Neuron (in vitro differentiated cells): ENCODE measurements at regions not wholly inside any gene's neighbourhood (a gene's known extent, or its start where the extent isn't known, plus 50 kb on each side); places are given as distances from the start of the nearest gene placed in this dataset.
"Not testable (repeated sequence)": the region's sequence is repeated elsewhere in the genome, so short reads cannot be mapped to it uniquely, and the experiment has no call there.

Experiments
- H2AFZ ChIP-seq: one replicate; pipeline ENCODE4 v1.6.1; 2013; ENCODE audit warnings: low read depth, mild to moderate bottlenecking, inconsistent platforms, low read length, moderate library complexity
- H3K27me3 ChIP-seq: one replicate; pipeline ENCODE4 v1.6.1; 2013; ENCODE audit warnings: low read length; ENCODE audit not compliant: insufficient read depth
- H3K36me3 ChIP-seq: one replicate; pipeline ENCODE4 v1.6.1; 2013; ENCODE audit warnings: low read length; ENCODE audit not compliant: insufficient read depth
- H3K4me1 ChIP-seq: one replicate; pipeline ENCODE4 v1.6.1; 2013; ENCODE audit warnings: low read length; ENCODE audit not compliant: insufficient read depth
- H3K4me3 ChIP-seq: 2 replicates; pipeline ENCODE4 v1.5.1; 2013; ENCODE audit warnings: mild to moderate bottlenecking, low read length, moderate library complexity
- H3K9me3 ChIP-seq: one replicate; pipeline ENCODE4 v1.6.1; 2013; ENCODE audit warnings: low read length

- no peak overlapping the region for H2AFZ ChIP-seq
- no peaks in the 10 kb centered on the region for H3K9me3 ChIP-seq
- H3K4me1 ChIP-seq, result no peaks in the 10 kb centered on the region
- no peaks in the 10 kb centered on the region for H3K27me3 ChIP-seq
- H3K36me3 ChIP-seq, result no peaks in the 10 kb centered on the region
- no peak overlapping the region for H3K4me3 ChIP-seq
These were observed 139.0 kb upstream of the MTPN start for GRCh38 chr7:136116186-136116585.

DNA sequence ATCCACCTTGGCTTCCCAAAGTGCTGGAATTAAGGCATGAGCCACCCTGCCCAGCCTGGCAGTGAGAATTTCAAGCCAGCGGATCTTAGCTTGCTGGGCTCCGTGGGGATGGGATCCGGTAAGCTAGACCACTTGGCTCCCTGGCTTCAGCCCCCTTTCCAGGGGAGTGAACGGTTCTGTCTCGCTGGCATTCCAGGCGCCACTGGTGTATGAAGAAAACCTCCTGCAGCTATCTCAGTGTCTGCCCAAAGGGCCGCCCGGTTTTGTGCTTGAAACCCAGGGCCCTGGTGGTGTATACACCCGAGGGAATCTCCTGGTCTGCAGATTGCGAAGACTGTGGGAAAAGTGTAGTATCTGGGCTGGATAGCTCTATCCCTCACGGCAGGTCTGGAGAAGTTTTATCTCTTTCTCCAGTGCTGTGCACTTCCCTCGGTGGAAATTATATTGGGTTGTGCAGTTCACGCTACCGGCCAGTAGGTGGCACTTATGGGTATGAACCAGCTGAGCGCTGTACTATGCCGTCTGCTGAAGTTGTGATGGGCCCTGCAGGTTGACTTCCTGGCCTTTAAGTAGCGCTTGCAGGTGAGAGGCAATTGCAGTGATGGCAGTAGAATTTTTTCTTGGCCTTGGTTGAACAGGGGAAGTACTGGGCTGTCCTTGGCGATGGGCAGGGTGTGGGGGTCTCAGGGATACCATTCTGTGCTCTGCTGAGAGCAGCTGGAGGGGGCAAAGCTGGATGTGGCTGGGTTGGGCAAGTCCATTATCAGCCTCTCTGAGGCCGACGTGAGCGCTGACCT is 138.0 kb upstream of the MTPN start:
- no peaks in the 10 kb centered on the region for H3K36me3 ChIP-seq
- H3K27me3 ChIP-seq, result no peaks in the 10 kb centered on the region
- no peak overlapping the region for H3K4me3 ChIP-seq
- H3K4me1 ChIP-seq, result no peaks in the 10 kb centered on the region
- H3K9me3 ChIP-seq, result no peaks in the 10 kb centered on the region
- no peak overlapping the region for H2AFZ ChIP-seq

DNA sequence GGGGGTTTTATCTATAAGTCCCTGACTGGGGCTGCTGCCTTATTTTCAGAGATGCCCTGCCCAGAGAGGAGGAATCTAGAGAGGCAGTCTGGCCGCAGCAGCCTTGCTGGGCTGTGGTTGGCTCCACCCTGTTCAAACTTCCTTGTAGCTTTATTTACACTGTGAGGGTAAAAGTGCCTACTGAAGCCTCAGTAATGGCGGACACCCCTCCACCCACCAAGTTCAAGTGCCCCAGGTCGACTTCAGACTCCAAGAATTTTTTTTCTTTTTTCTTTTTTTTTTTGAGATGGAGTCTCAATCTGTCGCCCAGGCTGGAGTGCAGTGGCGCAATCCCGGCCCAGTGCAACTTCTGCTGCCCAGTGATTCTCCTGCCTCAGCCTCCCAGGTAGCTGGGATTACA is 137.3 kb upstream of the MTPN start:
- not testable (repeated sequence) for H3K4me3 ChIP-seq, H3K9me3 ChIP-seq, H3K27me3 ChIP-seq, H3K4me1 ChIP-seq, H3K36me3 ChIP-seq, H2AFZ ChIP-seq

GRCh38 chr7:136109037-136109436 is 131.9 kb upstream of the MTPN start:
- H3K4me3 ChIP-seq, H3K36me3 ChIP-seq, H3K4me1 ChIP-seq, H2AFZ ChIP-seq, H3K27me3 ChIP-seq, H3K9me3 ChIP-seq: not testable (repeated sequence)

- H3K4me3 ChIP-seq, result no peak overlapping the region
- H3K4me1 ChIP-seq, result no peaks in the 10 kb centered on the region
- H3K36me3 ChIP-seq, result no peaks in the 10 kb centered on the region
- H3K27me3 ChIP-seq, result no peaks in the 10 kb centered on the region
- no peak overlapping the region for H2AFZ ChIP-seq
- no peaks in the 10 kb centered on the region for H3K9me3 ChIP-seq
These were observed 128.0 kb upstream of the MTPN start for GRCh38 chr7:136105191-136105590.

DNA sequence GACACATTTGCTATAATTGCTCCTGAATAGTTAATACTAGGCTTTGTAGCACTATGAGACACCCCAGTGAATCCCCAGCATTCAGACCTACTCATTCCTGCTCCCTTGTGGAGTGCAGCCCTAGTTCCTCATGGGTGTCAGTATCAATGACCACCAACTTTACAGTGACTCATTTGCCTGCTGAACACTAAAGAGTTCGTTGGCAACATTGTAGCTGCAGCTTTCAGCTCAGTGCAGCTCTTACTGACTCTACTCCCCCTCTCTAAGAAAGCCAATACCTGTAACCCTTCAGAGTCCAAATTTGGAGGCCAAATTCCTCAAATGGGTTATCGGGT is 127.1 kb upstream of the MTPN start:
- Histone ChIP-seq H3K27me3 (no peaks in the 10 kb centered on the region), H3K9me3 (no peaks in the 10 kb centered on the region), H3K4me1 (no peaks in the 10 kb centered on the region), H2AFZ (no peak overlapping the region), H3K4me3 (no peak overlapping the region), H3K36me3 (no peaks in the 10 kb centered on the region)

- no peaks in the 10 kb centered on the region for H3K27me3 ChIP-seq
- H3K9me3 ChIP-seq, result no peaks in the 10 kb centered on the region
- H3K4me3 ChIP-seq, result no peak overlapping the region
- H3K36me3 ChIP-seq, result no peaks in the 10 kb centered on the region
- no peak overlapping the region for H2AFZ ChIP-seq
- no peaks in the 10 kb centered on the region for H3K4me1 ChIP-seq
These were observed 126.5 kb upstream of the MTPN start for GRCh38 chr7:136103545-136104268.

- Histone ChIP-seq H3K36me3 (no peaks in the 10 kb centered on the region), H3K9me3 (no peaks in the 10 kb centered on the region), H3K4me1 (no peaks in the 10 kb centered on the region), H3K4me3 (no peak overlapping the region), H2AFZ (no peak overlapping the region), H3K27me3 (no peaks in the 10 kb centered on the region)
These were observed 125.7 kb upstream of the MTPN start for GRCh38 chr7:136102881-136103280.

DNA sequence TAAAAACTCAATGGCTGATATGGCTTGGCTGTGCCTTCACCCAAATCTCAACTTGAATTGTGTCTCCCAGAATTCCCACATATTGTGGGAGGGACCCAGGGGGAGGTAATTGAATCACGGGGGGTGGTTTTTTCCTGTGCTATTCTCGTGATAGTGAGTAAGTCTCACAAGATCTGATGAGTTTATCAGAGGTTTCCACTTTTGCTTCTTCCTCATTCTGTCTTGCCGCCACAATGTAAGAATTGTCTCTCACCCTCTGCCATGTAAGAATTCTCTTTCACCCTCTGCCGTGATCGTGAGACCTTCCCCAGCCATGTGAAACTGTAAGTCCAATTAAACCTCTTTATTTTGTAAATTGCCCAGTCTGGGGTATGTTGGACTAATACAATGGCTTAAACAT is 115.6 kb upstream of the MTPN start:
- not testable (repeated sequence) for H3K27me3 ChIP-seq, H3K36me3 ChIP-seq, H2AFZ ChIP-seq, H3K9me3 ChIP-seq, H3K4me1 ChIP-seq, H3K4me3 ChIP-seq

GRCh38 chr7:136087881-136088280 is 110.7 kb upstream of the MTPN start:
- H3K4me3 ChIP-seq, result peak overlapping the region; percentile 72

GRCh38 chr7:136086712-136087111 is 109.6 kb upstream of the MTPN start:
- H3K27me3 ChIP-seq, result no peaks in the 10 kb centered on the region
- H3K4me3 ChIP-seq, result peak overlapping the region; percentile 72
- peaks cover 4% of the 10 kb centered on the region for H3K4me1 ChIP-seq
- H3K36me3 ChIP-seq, result no peaks in the 10 kb centered on the region
- no peaks in the 10 kb centered on the region for H3K9me3 ChIP-seq
- H2AFZ ChIP-seq, result peak overlapping the region; percentile 62

More at GRCh38 chr7:136087881-136088280, 110.7 kb upstream of the MTPN start:
- no peak overlapping the region for H2AFZ ChIP-seq
- peaks cover 4% of the 10 kb centered on the region for H3K4me1 ChIP-seq
- H3K36me3 ChIP-seq, result no peaks in the 10 kb centered on the region
- H3K9me3 ChIP-seq, result no peaks in the 10 kb centered on the region
- no peaks in the 10 kb centered on the region for H3K27me3 ChIP-seq

GRCh38 chr7:136079934-136080333 is 102.8 kb upstream of the MTPN start:
- Histone ChIP-seq H3K27me3 (no peaks in the 10 kb centered on the region), H3K9me3 (no peaks in the 10 kb centered on the region), H3K4me3 (no peak overlapping the region), H3K36me3 (no peaks in the 10 kb centered on the region), H3K4me1 (no peaks in the 10 kb centered on the region), H2AFZ (no peak overlapping the region)

DNA sequence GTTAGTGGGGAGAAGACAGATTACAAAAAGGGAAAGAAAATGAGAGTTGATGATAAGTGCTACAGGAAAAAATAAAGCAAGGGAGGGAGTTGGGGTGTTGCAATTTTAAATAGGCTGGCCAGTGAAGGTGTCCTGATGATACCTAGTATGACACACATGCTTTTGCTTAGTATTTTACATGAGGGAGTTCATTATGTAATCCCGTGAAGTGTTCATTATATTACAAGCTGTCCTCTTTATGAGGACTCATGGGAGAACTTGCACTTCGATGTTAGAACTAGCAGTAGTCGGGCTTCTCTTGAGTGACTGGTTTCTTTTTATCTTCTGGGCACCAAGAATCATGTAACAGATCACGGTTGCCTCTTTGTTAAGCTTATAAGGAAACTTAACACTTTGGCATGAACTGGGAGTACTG is 102.3 kb upstream of the MTPN start:
- no peaks in the 10 kb centered on the region for H3K36me3 ChIP-seq
- H3K4me3 ChIP-seq, result no peak overlapping the region
- H3K4me1 ChIP-seq, result no peaks in the 10 kb centered on the region
- H3K27me3 ChIP-seq, result no peaks in the 10 kb centered on the region
- H2AFZ ChIP-seq, result no peak overlapping the region
- H3K9me3 ChIP-seq, result no peaks in the 10 kb centered on the region

GRCh38 chr7:136079066-136079465 is 101.9 kb upstream of the MTPN start:
- no peaks in the 10 kb centered on the region for H3K9me3 ChIP-seq
- H3K4me3 ChIP-seq, result no peak overlapping the region
- no peaks in the 10 kb centered on the region for H3K36me3 ChIP-seq
- H3K27me3 ChIP-seq, result no peaks in the 10 kb centered on the region
- H2AFZ ChIP-seq, result no peak overlapping the region
- no peaks in the 10 kb centered on the region for H3K4me1 ChIP-seq
